Loucy (cell line): ENCODE measurements at regions not wholly inside any gene's neighbourhood (a gene's known extent, or its start where the extent isn't known, plus 50 kb on each side); places are given as distances from the start of the nearest gene placed in this dataset.

Experiments used
- CTCF ChIP-seq: fragments of 200-600 bp; sonication (generic); conservative IDR thresholded peaks from 2 replicates; pipeline ENCODE4 v1.5.1; 2014; ENCODE audit warnings: mild to moderate bottlenecking, antibody characterized with exemption, low read length
- EZH2phosphoT487 ChIP-seq: fragments of 200-600 bp; IDR thresholded peaks from 2 replicates; pipeline ENCODE4 v1.6.1; 2018; ENCODE audit warnings: antibody characterized with exemption, mild to moderate bottlenecking, moderate library complexity, borderline replicate concordance

GRCh38 chr5:87155106-87155505 is 112.6 kb upstream of the RASA1 start:
- TF ChIP-seq CTCF: no peak
- TF ChIP-seq EZH2phosphoT487: no peak
